HG02588 (cell line): ENCODE measurements at regions not wholly inside any gene's neighbourhood (a gene's known extent, or its start where the extent isn't known, plus 50 kb on each side); places are given as distances from the start of the nearest gene placed in this dataset.
"Not testable (repeated sequence)": the region's sequence is repeated elsewhere in the genome, so short reads cannot be mapped to it uniquely, and the experiment has no call there.

Source experiments
- ATAC-seq: cut with Tn5 transposase; IDR thresholded peaks from one replicate; pipeline ENCODE4 v1.9.1; 2021; ENCODE audit warnings: mild to moderate bottlenecking, moderate library complexity; ENCODE audit not compliant: unreplicated experiment

- no peak for ATAC-seq
Observed at GRCh38 chr1:189726806-189727205, 750.9 kb downstream of the BRINP3 start.

- no peak for ATAC-seq
Observed at GRCh38 chr1:189751311-189751710, 726.4 kb downstream of the BRINP3 start.

- ATAC-seq: no peak
Observed at GRCh38 chr1:189752461-189752995, 725.1 kb downstream of the BRINP3 start.

- ATAC-seq: not testable (repeated sequence)
Observed at GRCh38 chr1:189755100-189755499, 722.6 kb downstream of the BRINP3 start.

GRCh38 chr1:189764391-189765320, 713.0 kb downstream of the BRINP3 start:
- ATAC-seq: no peak

- ATAC-seq: no peak
Observed at GRCh38 chr1:189769448-189769847, 708.2 kb downstream of the BRINP3 start.

- no peak for ATAC-seq
Observed at GRCh38 chr1:189774721-189775287, 702.9 kb downstream of the BRINP3 start.

GRCh38 chr1:189775343-189775742, 702.3 kb downstream of the BRINP3 start:
- ATAC-seq: no peak

GRCh38 chr1:189779034-189779433, 698.6 kb downstream of the BRINP3 start:
- ATAC-seq: no peak

- ATAC-seq: no peak
Observed at GRCh38 chr1:189782295-189782694, 695.4 kb downstream of the BRINP3 start.

- no peak for ATAC-seq
Observed at GRCh38 chr1:189783456-189783855, 694.2 kb downstream of the BRINP3 start.

- ATAC-seq: no peak
Observed at GRCh38 chr1:189786761-189787160, 690.9 kb downstream of the BRINP3 start.

GRCh38 chr1:189787201-189787600, 690.5 kb downstream of the BRINP3 start:
- no peak for ATAC-seq

- ATAC-seq: no peak
Observed at GRCh38 chr1:189790335-189790734, 687.3 kb downstream of the BRINP3 start.

- ATAC-seq: no peak
Observed at GRCh38 chr1:189803364-189803763, 674.3 kb downstream of the BRINP3 start.

GRCh38 chr1:189804352-189804751, 673.3 kb downstream of the BRINP3 start:
- ATAC-seq: no peak

GRCh38 chr1:189805735-189806134, 671.9 kb downstream of the BRINP3 start:
- no peak for ATAC-seq

- not testable (repeated sequence) for ATAC-seq
Observed at GRCh38 chr1:189810639-189811038, 667.0 kb downstream of the BRINP3 start.

GRCh38 chr1:189811960-189812359, 665.7 kb downstream of the BRINP3 start:
- ATAC-seq: no peak

GRCh38 chr1:189816558-189816957, 661.1 kb downstream of the BRINP3 start:
- no peak for ATAC-seq

GRCh38 chr1:189819751-189820150, 657.9 kb downstream of the BRINP3 start:
- no peak for ATAC-seq

- ATAC-seq: no peak
Observed at GRCh38 chr1:189821833-189822232, 655.8 kb downstream of the BRINP3 start.
